ENCODE measurements at regions not wholly inside any gene's neighbourhood (a gene's known extent, or its start where the extent isn't known, plus 50 kb on each side); places are given as distances from the start of the nearest gene placed in this dataset.

- H3K4me1 ChIP-seq: no peaks in the 10 kb centered on the region
- no peak overlapping the region for H3K27ac ChIP-seq
- H3K9me3 ChIP-seq: peaks cover 0 to 5% of the 10 kb centered on the region in 2 donors
- no peak overlapping the region for H3K4me3 ChIP-seq
- no peaks in the 10 kb centered on the region for H3K36me3 ChIP-seq
- no peaks in the 10 kb centered on the region for H3K27me3 ChIP-seq
- no peak for TF ChIP-seq POLR2A (IDR thresholded peaks at IDR 0.05)
- no peak for TF ChIP-seq CTCF (IDR thresholded peaks at IDR 0.05)
- no peak for DNase-seq
- intact Hi-C loops (cut with DNase I; ENCODE audit: low total_unique reads): no loop called here
These were observed 169.1 kb downstream of the CSNK1G3 start for GRCh38 chr5:123681061-123681460.

- no peaks in the 10 kb centered on the region for H3K9me3 ChIP-seq
- no peaks in the 10 kb centered on the region for H3K4me1 ChIP-seq
- no peaks in the 10 kb centered on the region for H3K27me3 ChIP-seq
- intact Hi-C loops (cut with DNase I; ENCODE audit: low total_unique reads): no loop called here
- TF ChIP-seq POLR2A (IDR thresholded peaks at IDR 0.05): no peak
- no peak overlapping the region for H3K27ac ChIP-seq
- no peak for DNase-seq
- no peak overlapping the region for H3K4me3 ChIP-seq
- no peaks in the 10 kb centered on the region for H3K36me3 ChIP-seq
These were observed 161.1 kb downstream of the CSNK1G3 start for GRCh38 chr5:123673107-123673506.

GRCh38 chr5:123671711-123672456 is 159.9 kb downstream of the CSNK1G3 start:
- DNase-seq: no peak
- H3K27me3 ChIP-seq: no peaks in the 10 kb centered on the region
- intact Hi-C loops (cut with DNase I; ENCODE audit: low total_unique reads): no loop called here
- no peaks in the 10 kb centered on the region for H3K9me3 ChIP-seq
- H3K27ac ChIP-seq: no peak overlapping the region
- H3K4me1 ChIP-seq: no peaks in the 10 kb centered on the region
- TF ChIP-seq CTCF (IDR thresholded peaks at IDR 0.05) (no peak), POLR2A (IDR thresholded peaks at IDR 0.05) (no peak)
- no peak overlapping the region for H3K4me3 ChIP-seq
- no peaks in the 10 kb centered on the region for H3K36me3 ChIP-seq

GRCh38 chr5:123671042-123671441 is 159.1 kb downstream of the CSNK1G3 start:
- Histone ChIP-seq H3K4me1 (no peaks in the 10 kb centered on the region), H3K27ac (no peak overlapping the region), H3K4me3 (no peak overlapping the region), H3K36me3 (no peaks in the 10 kb centered on the region), H3K27me3 (no peaks in the 10 kb centered on the region), H3K9me3 (no peaks in the 10 kb centered on the region)
- peak; percentile 25 to 46 for DNase-seq
- TF ChIP-seq CTCF (IDR thresholded peaks at IDR 0.05) (peak; percentile 60 to 81 (median 76)), POLR2A (IDR thresholded peaks at IDR 0.05) (no peak)
- intact Hi-C loops (cut with DNase I; ENCODE audit: low total_unique reads): no loop called here

Measured in uterus (tissue), 3 donors.